Activated CD8-positive, alpha-beta T cell treated with anti-CD3 and anti-CD28 coated beads for 36 hours (primary cell): ENCODE measurements at regions not wholly inside any gene's neighbourhood (a gene's known extent, or its start where the extent isn't known, plus 50 kb on each side); places are given as distances from the start of the nearest gene placed in this dataset.
"Not testable (repeated sequence)": the region's sequence is repeated elsewhere in the genome, so short reads cannot be mapped to it uniquely, and the experiment has no call there.

ENCODE experiments used
- ATAC-seq: fragments of 200-7000 bp; cut with Tn5 transposase; one replicate; pipeline ENCODE4 v1.10.0; 2021; ENCODE audit warnings: mild to moderate bottlenecking, moderate library complexity
- CTCF ChIA-PET: fragments of 350-600 bp; sonication (Branson Sonifier 250); formaldehyde crosslinking; loops from one replicate; lab custom pipeline; 2021; ENCODE audit warnings: antibody characterized with exemption; lab: Charles Lee
- POLR2A ChIA-PET: fragments of 350-600 bp; sonication (Branson Sonifier 250); formaldehyde crosslinking; loops from one replicate; lab custom pipeline; 2021; ENCODE audit warnings: antibody characterized with exemption; lab: Charles Lee
- DNase-seq: peaks from one replicate; pipeline ENCODE4 v3.0.0-alpha.2; 2020
- H3K27ac Mint-ChIP-seq: one replicate; pipeline ENCODE4 v1.8.0; 2021; ENCODE audit warnings: mild to moderate bottlenecking, mixed read lengths
- H3K27me3 Mint-ChIP-seq: one replicate; pipeline ENCODE4 v1.8.0; 2021; ENCODE audit warnings: mixed read lengths
- H3K36me3 Mint-ChIP-seq: one replicate; pipeline ENCODE4 v1.8.0; 2021; ENCODE audit warnings: low read depth, mixed read lengths
- H3K4me1 Mint-ChIP-seq: one replicate; pipeline ENCODE4 v1.8.0; 2021; ENCODE audit warnings: low read depth, mixed read lengths
- H3K4me3 Mint-ChIP-seq: one replicate; pipeline ENCODE4 v1.8.0; 2021; ENCODE audit warnings: mild to moderate bottlenecking, moderate library complexity, mixed read lengths
- H3K9me3 Mint-ChIP-seq: one replicate; pipeline ENCODE4 v1.8.0; 2021; ENCODE audit warnings: mixed read lengths
- CTCF ChIP-seq: fragments of 200-600 bp; IDR thresholded peaks from one replicate; pipeline ENCODE4 v1.8.0; 2022; ENCODE audit warnings: antibody characterized with exemption, mild to moderate bottlenecking
- intact Hi-C: fragments of 100-400 bp; cut with micrococcal nuclease; formaldehyde crosslinking; loops from one replicate; pipeline ENCODE4 v1.10.0; 2022

DNA sequence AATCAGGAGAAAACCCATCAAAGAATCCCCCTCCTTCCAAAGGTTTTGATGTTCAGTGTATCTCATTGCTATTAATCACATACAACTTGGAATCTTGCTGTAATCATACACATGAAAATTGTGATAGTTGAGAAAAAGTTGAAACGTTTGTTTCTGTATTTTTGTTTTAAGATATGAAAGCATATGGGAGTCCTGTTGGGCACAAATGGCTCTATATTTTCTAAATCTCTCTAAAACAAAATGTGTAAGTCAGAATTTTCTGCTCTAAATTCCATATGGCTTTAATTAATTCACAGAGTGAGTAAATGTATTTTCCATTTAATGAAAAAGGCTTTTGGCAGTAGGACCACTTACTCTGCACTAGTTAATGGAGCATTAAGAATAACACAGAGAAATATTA is 140.2 kb downstream of the MOSPD2 start:
- no peak for ATAC-seq
- no peaks in the 10 kb centered on the region for H3K4me1 Mint-ChIP-seq
- ChIA-PET POLR2A (no interaction called here), CTCF (no interaction called here)
- intact Hi-C loops: no loop called here
- H3K27me3 Mint-ChIP-seq: no peaks in the 10 kb centered on the region
- no peak for TF ChIP-seq CTCF
- no peak overlapping the region for H3K27ac Mint-ChIP-seq
- DNase-seq: no peak
- no peak overlapping the region for H3K4me3 Mint-ChIP-seq
- H3K9me3 Mint-ChIP-seq: no peaks in the 10 kb centered on the region
- H3K36me3 Mint-ChIP-seq: no peaks in the 10 kb centered on the region

DNA sequence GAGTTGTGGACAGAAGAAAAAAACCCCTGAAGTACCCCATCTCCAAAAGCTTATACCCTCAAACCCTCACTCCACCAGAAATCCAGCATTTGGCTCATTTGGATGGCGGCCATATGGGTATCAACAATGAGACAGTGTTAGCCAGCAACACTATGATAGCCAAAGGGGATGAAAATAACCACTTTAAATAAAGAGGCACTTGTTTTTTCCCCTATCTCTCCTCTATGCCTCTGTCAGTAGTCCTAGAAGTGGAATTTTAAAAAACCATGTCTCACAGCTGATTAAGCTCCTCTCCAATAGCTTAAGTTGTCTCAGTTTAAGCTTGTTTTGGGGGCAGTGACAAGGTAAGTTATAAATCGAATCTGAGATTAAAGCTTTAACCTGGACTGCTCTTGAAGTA is 124.0 kb downstream of the MOSPD2 start:
- Mint-ChIP-seq H3K4me3 (no peak overlapping the region), H3K9me3 (no peaks in the 10 kb centered on the region), H3K36me3 (no peaks in the 10 kb centered on the region), H3K27ac (no peak overlapping the region), H3K4me1 (no peaks in the 10 kb centered on the region), H3K27me3 (peaks cover 4% of the 10 kb centered on the region)
- CTCF ChIA-PET: no interaction called here
- DNase-seq (no peak), ATAC-seq (no peak)
- POLR2A ChIA-PET: no interaction called here
- intact Hi-C loops: no loop called here
- no peak for TF ChIP-seq CTCF

DNA sequence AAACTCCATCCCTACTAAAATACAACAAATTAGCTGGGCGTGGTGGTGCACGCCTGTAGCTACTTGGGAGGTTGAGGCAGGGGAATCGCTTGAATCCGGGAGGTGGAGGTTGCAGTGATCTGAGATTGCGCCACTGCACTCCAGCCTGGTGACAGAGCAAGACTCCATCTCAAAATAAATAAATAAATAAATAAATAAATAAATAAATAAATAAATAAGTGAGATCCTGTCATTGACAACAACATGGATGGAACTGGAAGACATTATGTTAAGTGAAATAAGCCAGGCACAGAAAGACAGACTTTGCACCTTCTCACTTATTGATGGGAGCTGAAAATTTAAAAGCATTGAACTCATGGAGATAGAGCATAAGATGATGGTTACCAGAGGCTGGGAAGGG is 111.2 kb downstream of the MOSPD2 start:
- DNase-seq, CTCF ChIA-PET, ATAC-seq, POLR2A ChIA-PET, intact Hi-C loops, H3K4me1 Mint-ChIP-seq, H3K27me3 Mint-ChIP-seq, H3K36me3 Mint-ChIP-seq, H3K9me3 Mint-ChIP-seq, H3K27ac Mint-ChIP-seq, H3K4me3 Mint-ChIP-seq: not testable (repeated sequence)
